ENCODE measurements at regions not wholly inside any gene's neighbourhood (a gene's known extent, or its start where the extent isn't known, plus 50 kb on each side); places are given as distances from the start of the nearest gene placed in this dataset.

DNA sequence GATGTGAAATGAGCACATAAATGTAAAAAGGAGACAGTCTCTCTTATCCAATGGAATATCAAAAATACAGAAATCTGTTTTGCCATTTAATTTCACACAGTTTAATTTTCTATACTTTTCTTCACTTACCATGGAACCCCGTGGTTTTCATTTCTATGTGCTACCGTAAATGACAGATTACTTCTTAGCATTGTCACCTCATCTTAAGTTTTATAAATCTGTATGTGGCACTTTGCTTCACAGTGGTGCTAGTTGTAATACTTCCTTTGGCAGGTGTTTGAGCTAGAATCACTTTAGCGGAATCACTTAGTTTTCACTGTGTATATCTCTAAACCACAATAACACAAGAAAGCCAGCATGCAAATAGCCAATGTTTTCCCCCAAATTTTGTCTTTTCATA lies 781.9 kb upstream of the MGAT4C start:
- no peak for DNase-seq (ENCODE audit: low read depth)
- TF ChIP-seq, protein P1, sequence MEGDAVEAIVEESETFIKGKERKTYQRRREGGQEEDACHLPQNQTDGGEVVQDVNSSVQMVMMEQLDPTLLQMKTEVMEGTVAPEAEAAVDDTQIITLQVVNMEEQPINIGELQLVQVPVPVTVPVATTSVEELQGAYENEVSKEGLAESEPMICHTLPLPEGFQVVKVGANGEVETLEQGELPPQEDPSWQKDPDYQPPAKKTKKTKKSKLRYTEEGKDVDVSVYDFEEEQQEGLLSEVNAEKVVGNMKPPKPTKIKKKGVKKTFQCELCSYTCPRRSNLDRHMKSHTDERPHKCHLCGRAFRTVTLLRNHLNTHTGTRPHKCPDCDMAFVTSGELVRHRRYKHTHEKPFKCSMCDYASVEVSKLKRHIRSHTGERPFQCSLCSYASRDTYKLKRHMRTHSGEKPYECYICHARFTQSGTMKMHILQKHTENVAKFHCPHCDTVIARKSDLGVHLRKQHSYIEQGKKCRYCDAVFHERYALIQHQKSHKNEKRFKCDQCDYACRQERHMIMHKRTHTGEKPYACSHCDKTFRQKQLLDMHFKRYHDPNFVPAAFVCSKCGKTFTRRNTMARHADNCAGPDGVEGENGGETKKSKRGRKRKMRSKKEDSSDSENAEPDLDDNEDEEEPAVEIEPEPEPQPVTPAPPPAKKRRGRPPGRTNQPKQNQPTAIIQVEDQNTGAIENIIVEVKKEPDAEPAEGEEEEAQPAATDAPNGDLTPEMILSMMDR (conservative IDR thresholded peaks at IDR 0.05; ENCODE audit: low read depth, low read length), result no peak
- no peak overlapping the region for H3K4me3 ChIP-seq (ENCODE audit: low read length)

DNA sequence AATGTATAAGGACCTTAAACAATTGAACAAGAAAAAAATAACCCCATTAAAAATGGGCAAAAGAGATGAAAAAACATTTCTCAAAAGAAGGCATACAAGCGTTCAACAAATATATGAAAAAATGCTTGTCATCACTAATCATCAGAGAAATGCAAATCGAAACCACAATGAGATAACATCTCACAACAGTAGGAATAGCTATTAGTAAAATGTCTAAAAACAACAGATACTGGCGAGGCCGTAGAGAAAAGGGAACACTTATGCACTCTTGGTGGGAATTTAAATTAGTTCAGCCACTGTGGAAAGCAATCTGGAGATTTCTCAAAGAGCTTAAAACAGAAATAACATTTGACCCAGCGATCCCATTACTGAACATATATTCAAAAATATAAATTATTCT lies 769.8 kb upstream of the MGAT4C start:
- DNase-seq (ENCODE audit: low read depth), result no peak

DNA sequence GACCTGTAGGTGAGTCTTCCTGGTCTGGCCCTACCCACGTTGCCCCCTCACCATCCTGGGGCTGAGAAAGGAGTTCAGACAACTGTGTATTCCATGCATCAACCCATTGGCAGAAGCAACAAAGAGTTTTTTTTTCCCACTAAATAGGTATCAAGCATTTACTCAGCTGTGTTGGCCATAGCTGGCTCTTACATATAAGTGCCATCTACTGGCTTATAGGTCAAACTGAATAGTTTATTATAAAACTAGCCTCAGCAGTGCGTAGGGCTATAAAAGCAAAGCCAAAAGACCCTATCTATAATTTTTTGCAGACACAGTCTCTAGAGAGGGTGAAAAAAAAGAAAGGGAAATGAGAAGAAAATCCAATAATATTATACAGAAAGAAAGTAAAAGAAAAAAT lies 765.2 kb upstream of the MGAT4C start:
- TF ChIP-seq, protein P1 (conservative IDR thresholded peaks at IDR 0.05; ENCODE audit: low read depth, low read length), result no peak

More for the DNA sequence above, 769.8 kb upstream of the MGAT4C start:
- no peak overlapping the region for H3K4me3 ChIP-seq (ENCODE audit: low read length)
- TF ChIP-seq, protein P1 (conservative IDR thresholded peaks at IDR 0.05; ENCODE audit: low read depth, low read length), result no peak

DNA sequence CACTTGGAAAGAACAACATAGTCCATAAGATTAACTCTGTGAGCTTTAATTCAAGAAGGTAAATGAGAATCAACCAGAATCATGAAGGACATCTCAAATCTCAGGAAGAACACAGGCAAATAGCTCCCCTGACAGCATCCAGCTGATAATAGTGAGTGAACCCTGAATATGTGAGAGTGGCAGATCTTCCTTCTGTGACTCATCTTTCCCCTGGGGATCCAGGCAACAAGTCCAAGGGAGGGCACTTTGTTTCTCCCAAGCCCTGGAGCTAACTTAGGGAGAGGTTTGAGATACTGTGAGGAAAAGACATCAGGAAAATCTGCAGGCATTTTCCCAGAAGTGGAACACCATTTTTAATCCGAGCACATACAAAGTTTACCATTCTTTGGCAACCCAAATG lies 763.9 kb upstream of the MGAT4C start:
- H3K4me3 ChIP-seq (ENCODE audit: low read length), result no peak overlapping the region
- no peak for DNase-seq (ENCODE audit: low read depth)
- TF ChIP-seq, protein P1 (conservative IDR thresholded peaks at IDR 0.05; ENCODE audit: low read depth, low read length), result no peak

More for the DNA sequence above, 765.2 kb upstream of the MGAT4C start:
- no peak overlapping the region for H3K4me3 ChIP-seq (ENCODE audit: low read length)
- DNase-seq (ENCODE audit: low read depth), result no peak

DNA sequence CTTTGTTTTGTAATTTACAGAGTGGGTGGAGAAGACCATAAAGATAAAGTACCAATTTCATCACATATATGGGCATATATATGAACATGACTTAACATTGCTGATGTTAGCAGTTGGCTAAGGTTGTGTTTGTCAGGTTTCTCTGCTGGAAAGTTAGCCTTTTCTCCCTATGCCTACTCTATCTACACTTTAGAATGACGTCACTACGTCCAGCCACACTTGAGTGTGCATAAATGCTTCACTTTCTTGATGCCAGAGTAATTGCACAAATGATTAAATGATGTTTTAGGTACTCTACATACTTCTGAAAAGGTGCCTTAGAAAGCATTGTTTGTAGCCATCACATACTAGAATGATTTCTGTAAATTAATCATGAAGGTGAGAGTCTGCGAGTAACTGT lies 759.2 kb upstream of the MGAT4C start:
- TF ChIP-seq, protein P1 (conservative IDR thresholded peaks at IDR 0.05; ENCODE audit: low read depth, low read length), result no peak
- H3K4me3 ChIP-seq (ENCODE audit: low read length), result no peak overlapping the region
- DNase-seq (ENCODE audit: low read depth), result no peak

DNA sequence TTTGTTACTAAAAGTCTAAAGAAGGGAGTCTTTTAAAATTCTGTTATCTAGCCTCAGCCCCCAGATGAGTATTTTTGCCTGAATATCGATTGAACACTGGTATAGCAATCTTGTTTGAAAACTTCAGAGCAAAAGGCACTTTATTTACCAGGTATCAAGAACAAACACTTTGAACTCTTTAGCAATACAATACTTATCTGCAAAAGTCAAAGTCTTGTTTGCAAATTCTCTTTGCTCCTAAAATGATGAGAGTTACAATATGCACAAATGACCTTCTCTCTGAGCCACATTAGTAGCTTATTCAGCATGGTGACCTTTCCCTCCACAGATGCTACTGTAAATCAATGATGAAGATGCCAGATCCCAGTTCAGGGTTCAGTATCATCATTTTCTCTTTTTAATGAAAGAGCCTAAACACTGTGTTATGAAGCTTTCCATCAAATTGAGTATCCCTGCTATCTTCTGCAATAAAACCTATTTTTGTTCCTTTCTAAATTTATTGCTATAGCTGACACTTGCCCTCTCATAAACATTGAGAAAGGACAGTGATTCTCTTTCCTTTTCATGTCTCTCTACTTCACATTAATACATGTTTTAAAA lies 752.7 kb upstream of the MGAT4C start:
- TF ChIP-seq, protein P1 (conservative IDR thresholded peaks at IDR 0.05; ENCODE audit: low read depth, low read length), result no peak
- no peak overlapping the region for H3K4me3 ChIP-seq (ENCODE audit: low read length)
- no peak for DNase-seq (ENCODE audit: low read depth)

DNA sequence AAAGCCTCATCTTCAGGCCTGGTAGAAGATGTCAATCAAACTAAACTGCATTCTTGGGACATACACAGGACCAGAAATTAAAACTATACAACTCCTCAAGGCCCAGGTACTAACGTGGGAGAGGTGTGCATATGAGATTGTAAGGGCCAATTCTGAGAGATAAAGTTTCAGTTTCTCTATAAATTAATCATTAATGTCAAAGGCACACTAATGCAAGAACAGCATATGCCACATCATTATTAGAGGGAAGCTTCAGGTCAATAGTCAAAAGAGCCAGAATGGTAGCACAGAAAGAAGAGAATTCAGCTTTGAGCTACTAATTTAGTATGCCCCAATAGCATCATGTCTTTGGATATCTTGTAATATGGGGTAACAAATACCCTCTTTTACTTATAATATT lies 744.9 kb upstream of the MGAT4C start:
- TF ChIP-seq, protein P1 (conservative IDR thresholded peaks at IDR 0.05; ENCODE audit: low read depth, low read length), result no peak
- H3K4me3 ChIP-seq (ENCODE audit: low read length), result no peak overlapping the region
- no peak for DNase-seq (ENCODE audit: low read depth)

Measured in retinal pigment epithelial cell (primary cell).